Osteocyte (in vitro differentiated cells): ENCODE measurements at regions not wholly inside any gene's neighbourhood (a gene's known extent, or its start where the extent isn't known, plus 50 kb on each side); places are given as distances from the start of the nearest gene placed in this dataset.

Experiments used
- DNase-seq: peaks from one replicate; pipeline ENCODE4 v3.0.0; 2021; ENCODE audit warnings: mixed read lengths; ENCODE audit not compliant: unreplicated experiment; ENCODE audit errors: extremely low spot score
- H3K27ac Mint-ChIP-seq: one replicate; pipeline ENCODE4 v1.8.0; 2021; ENCODE audit warnings: mild to moderate bottlenecking, mixed read lengths; ENCODE audit not compliant: unreplicated experiment
- H3K27me3 Mint-ChIP-seq: one replicate; pipeline ENCODE4 v1.8.0; 2021; ENCODE audit warnings: mixed read lengths; ENCODE audit not compliant: unreplicated experiment
- H3K36me3 Mint-ChIP-seq: one replicate; pipeline ENCODE4 v1.8.0; 2021; ENCODE audit warnings: mixed read lengths; ENCODE audit not compliant: unreplicated experiment
- H3K4me1 Mint-ChIP-seq: one replicate; pipeline ENCODE4 v1.8.0; 2021; ENCODE audit warnings: mixed read lengths; ENCODE audit not compliant: unreplicated experiment
- H3K4me3 Mint-ChIP-seq: one replicate; pipeline ENCODE4 v1.8.0; 2021; ENCODE audit warnings: mild to moderate bottlenecking, moderate library complexity, mixed read lengths; ENCODE audit not compliant: unreplicated experiment
- H3K9me3 Mint-ChIP-seq: one replicate; pipeline ENCODE4 v1.8.0; 2021; ENCODE audit warnings: mixed read lengths; ENCODE audit not compliant: unreplicated experiment
- TF ChIP-seq, protein P1 (sequence below): fragments of 200-600 bp; sonication (generic); IDR thresholded peaks from 2 replicates; pipeline ENCODE4 v1.5.0; 2021; ENCODE audit warnings: antibody characterized with exemption, mild to moderate bottlenecking, moderate library complexity

GRCh38 chr1:209307846-209308245 is 275.7 kb upstream of the CAMK1G start:
- no peak overlapping the region for H3K4me3 Mint-ChIP-seq
- TF ChIP-seq, protein P1, sequence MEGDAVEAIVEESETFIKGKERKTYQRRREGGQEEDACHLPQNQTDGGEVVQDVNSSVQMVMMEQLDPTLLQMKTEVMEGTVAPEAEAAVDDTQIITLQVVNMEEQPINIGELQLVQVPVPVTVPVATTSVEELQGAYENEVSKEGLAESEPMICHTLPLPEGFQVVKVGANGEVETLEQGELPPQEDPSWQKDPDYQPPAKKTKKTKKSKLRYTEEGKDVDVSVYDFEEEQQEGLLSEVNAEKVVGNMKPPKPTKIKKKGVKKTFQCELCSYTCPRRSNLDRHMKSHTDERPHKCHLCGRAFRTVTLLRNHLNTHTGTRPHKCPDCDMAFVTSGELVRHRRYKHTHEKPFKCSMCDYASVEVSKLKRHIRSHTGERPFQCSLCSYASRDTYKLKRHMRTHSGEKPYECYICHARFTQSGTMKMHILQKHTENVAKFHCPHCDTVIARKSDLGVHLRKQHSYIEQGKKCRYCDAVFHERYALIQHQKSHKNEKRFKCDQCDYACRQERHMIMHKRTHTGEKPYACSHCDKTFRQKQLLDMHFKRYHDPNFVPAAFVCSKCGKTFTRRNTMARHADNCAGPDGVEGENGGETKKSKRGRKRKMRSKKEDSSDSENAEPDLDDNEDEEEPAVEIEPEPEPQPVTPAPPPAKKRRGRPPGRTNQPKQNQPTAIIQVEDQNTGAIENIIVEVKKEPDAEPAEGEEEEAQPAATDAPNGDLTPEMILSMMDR: no peak
- no peak overlapping the region for H3K27ac Mint-ChIP-seq
- DNase-seq: no peak
- H3K27me3 Mint-ChIP-seq: peaks cover 7% of the 10 kb centered on the region
- no peaks in the 10 kb centered on the region for H3K9me3 Mint-ChIP-seq
- no peaks in the 10 kb centered on the region for H3K4me1 Mint-ChIP-seq
- H3K36me3 Mint-ChIP-seq: no peaks in the 10 kb centered on the region

DNA sequence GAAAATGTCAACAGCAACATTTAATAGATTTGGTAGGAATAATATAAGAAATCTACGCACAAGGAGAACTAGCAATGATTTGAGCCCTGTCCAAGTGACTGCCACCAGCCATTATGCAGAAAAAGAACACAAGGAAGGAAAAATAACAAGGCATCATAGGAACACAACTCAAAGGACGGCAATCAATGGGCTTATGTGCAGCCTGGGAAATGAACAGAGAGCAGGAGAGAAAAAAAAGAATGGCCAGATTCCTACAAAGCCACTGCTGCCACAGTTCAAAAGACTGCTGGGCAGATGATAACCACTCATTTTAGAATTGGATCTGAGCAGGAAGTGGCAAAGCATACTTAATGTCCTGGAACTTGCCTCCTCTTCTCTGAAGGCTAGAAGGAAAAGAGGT is 274.3 kb upstream of the CAMK1G start:
- Mint-ChIP-seq H3K4me1 (no peaks in the 10 kb centered on the region), H3K36me3 (no peaks in the 10 kb centered on the region), H3K27ac (no peak overlapping the region), H3K27me3 (peaks cover 9% of the 10 kb centered on the region), H3K9me3 (no peaks in the 10 kb centered on the region), H3K4me3 (no peak overlapping the region)
- TF ChIP-seq, protein P1: no peak
- DNase-seq: no peak

GRCh38 chr1:209311770-209312169 is 271.7 kb upstream of the CAMK1G start:
- no peaks in the 10 kb centered on the region for H3K36me3 Mint-ChIP-seq
- TF ChIP-seq, protein P1: no peak
- no peak for DNase-seq
- no peaks in the 10 kb centered on the region for H3K9me3 Mint-ChIP-seq
- H3K4me3 Mint-ChIP-seq: no peak overlapping the region
- H3K27me3 Mint-ChIP-seq: peaks cover 9% of the 10 kb centered on the region
- no peak overlapping the region for H3K27ac Mint-ChIP-seq
- H3K4me1 Mint-ChIP-seq: no peaks in the 10 kb centered on the region

- Mint-ChIP-seq H3K4me1 (peaks cover 9% of the 10 kb centered on the region), H3K4me3 (no peak overlapping the region), H3K36me3 (no peaks in the 10 kb centered on the region), H3K27ac (no peak overlapping the region), H3K27me3 (peaks cover 7% of the 10 kb centered on the region), H3K9me3 (no peaks in the 10 kb centered on the region)
- no peak for DNase-seq
- TF ChIP-seq, protein P1: no peak
Observed at GRCh38 chr1:209316929-209317328, 266.6 kb upstream of the CAMK1G start.

DNA sequence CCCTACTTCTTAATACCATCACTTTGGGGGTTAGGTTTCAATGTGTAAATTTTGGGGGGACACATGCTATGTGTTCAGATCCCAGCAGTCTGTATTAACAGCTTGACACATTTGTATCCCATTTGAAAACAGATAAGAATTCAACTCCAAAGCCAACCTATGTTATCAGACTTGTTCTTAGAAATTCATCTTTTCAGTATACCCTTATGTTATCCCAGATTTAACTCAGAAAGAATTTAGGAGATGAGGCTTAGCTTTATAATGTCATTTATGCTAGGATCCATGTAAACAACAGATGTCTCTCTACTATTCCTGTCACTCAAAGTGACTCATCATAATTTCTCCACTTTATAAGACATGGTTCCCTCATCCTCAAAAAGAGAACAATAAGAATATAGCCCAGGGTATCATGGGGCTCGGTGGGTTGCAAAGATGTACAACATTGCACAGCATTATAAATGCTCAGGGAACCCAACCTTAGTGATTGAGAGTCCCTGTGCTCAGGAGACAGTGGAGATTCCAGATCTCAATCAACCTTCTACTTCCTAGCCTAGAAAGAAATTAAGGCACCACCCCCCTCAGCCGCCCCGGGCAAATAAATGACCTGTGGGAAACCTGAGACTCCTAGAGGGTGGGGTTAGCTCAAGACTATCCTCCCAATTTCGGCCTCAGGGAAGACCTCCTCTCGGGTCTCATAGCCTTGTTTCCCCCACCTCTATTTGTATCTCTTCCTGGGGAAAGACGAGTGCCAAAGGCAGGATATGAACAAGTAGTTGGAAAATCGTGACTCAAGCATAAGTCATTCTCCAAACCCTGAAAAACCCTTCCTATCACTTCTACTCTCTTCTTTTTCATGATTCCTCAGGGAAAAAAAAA is 265.1 kb upstream of the CAMK1G start:
- Mint-ChIP-seq H3K36me3 (no peaks in the 10 kb centered on the region), H3K4me1 (peaks cover 9% of the 10 kb centered on the region), H3K4me3 (no peak overlapping the region), H3K27ac (no peak overlapping the region), H3K27me3 (peaks cover 4% of the 10 kb centered on the region), H3K9me3 (no peaks in the 10 kb centered on the region)
- no peak for DNase-seq
- TF ChIP-seq, protein P1: no peak
